Testis (tissue), 2 donors: ENCODE measurements at regions not wholly inside any gene's neighbourhood (a gene's known extent, or its start where the extent isn't known, plus 50 kb on each side); places are given as distances from the start of the nearest gene placed in this dataset.

Experiments
- CTCF ChIP-seq, 3 experiments: fragments of 450-650 bp in 2 of 3; fragments of 200-600 bp in 1 of 3; sonication (generic) in 1 of 3; IDR thresholded peaks; one replicate each; pipeline ENCODE4 v1.5.1; 2016 to 2019; ENCODE audit warnings: antibody characterized with exemption in 3 of 3, mild to moderate bottlenecking in 2 of 3, moderate library complexity in 1 of 3
- POLR2A ChIP-seq: fragments of 450-650 bp; IDR thresholded peaks from one replicate; pipeline ENCODE4 v1.6.1; 2017; ENCODE audit warnings: antibody characterized with exemption, mild to moderate bottlenecking, moderate library complexity

- TF ChIP-seq POLR2A (no peak), CTCF (IDR thresholded peaks at IDR 0.05) (no peak)
Measured at GRCh38 chr12:25388183-25388582, 137.5 kb upstream of the KRAS start.
